Activated CD4-positive, alpha-beta T cell treated with anti-CD3 and anti-CD28 coated beads for 48 hours (primary cell): ENCODE measurements at regions not wholly inside any gene's neighbourhood (a gene's known extent, or its start where the extent isn't known, plus 50 kb on each side); places are given as distances from the start of the nearest gene placed in this dataset.

Experiments used
- DNase-seq: peaks from one replicate; pipeline ENCODE4 v3.0.0-alpha.2; 2020

DNA sequence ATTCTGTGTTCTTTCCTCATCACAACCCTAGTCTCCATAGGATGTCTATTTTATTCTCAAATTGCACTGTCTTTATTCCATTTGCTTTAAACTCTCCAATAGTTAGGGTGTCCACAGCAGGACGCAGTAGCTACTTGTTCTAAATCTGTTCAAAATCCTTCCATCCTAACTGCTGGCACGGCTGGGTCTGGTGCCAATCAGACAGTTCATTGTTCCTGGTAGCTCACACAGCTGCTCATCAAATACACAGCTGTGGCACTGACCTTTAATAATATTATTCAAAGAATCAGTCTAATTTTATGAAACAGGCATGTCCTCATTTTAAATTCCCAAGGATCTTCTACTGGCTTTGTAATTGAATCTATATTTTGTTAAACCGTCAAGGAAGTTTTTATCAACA lies 59.7 kb upstream of the TMEFF2 start:
- no peak for DNase-seq

DNA sequence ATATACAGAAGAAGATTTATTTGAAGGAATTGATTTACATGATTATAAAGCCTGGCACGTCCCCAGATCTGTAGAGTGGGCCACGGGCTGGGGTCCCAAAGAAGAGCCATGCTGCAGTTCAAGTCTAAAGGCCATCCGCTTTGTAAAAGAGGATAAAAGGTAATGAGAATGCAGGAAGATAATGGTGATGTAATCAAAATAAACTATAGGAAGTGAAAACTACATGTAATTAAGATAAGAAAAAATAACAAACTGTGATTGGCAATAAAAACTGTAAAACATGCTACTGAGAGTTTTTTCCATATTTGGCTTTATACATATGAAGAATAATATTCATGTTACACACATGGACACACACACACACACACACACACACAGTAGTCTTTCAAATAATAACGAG lies 59.0 kb upstream of the TMEFF2 start:
- DNase-seq, result no peak

DNA sequence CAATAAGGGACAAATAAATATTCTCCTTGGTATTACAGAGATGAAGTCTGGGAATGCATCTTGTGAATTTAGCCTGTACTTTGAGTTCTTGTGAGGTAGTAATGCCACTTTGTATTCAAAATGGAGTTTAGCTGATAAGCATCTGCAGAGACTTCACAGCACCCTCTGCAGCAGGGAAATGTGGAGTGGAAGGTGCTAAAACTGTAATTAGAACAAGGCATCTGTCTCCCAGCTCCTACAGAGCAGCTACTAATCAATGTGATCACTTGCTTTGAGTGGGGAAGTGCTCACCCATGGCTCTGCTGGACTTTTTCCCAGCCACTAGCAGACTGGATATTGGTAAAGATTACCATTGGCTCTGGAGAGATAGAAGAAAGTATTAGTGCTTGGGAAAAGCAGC lies 56.2 kb upstream of the TMEFF2 start:
- no peak for DNase-seq

DNA sequence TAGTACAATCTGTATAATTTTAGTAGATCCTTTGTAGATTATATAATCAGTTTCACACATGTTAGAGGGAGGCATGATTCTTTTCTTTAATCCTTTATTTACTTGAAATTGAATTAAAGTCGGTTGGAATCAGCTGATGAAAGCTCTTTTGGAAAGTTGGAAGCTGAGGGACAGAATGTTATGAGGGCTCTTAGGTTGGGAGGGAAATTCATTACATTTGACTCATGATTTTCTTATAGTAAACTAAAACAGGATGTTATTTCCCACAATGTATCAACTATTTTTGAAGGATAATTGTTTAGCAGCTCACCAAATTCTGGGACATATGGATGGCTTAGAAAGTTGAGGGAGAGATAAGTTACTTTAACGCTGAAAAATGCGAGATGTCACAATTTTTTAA lies 52.7 kb upstream of the TMEFF2 start:
- no peak for DNase-seq

DNA sequence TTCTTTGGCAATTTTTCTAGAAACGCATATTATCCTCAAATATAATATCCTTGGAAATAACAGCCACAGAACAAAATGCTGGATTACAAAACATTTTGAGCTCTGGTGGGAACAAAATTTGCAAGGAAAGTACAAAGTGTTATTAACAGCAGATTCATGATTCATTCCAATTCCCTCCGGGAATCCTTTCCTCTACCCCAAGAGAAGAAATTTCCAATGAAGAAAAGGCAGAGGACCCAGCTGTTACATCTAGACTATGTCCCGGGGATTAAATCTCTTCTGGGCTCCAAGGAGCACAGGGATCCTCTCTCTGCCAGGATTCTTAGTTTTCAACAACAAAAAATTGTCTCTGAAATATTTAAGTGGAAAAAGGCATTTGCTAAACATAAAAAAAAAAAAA lies 51.6 kb upstream of the TMEFF2 start:
- DNase-seq, result no peak

DNA sequence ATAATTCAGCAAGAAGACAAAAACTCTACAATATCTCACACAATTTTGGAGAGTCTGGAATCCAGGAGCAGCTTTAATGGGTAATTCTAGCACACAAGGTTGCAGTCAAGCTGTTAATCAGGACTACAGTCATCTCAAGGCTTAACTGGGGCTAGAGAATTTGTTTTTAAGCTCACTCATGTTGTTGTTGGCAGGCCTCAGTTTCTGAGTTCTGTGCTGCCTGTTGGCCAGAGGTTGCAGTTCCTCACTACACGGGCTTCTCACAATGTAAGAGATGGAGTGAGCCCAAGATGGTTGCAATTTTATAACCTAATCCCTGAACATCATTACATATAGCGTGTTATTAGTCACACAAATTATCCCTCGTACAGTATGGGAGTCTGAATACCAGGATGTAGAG lies 50.6 kb upstream of the TMEFF2 start:
- DNase-seq, result no peak
